Head of caudate nucleus (tissue), 42 donors: ENCODE measurements at regions not wholly inside any gene's neighbourhood (a gene's known extent, or its start where the extent isn't known, plus 50 kb on each side); places are given as distances from the start of the nearest gene placed in this dataset.
"Not testable (repeated sequence)": the region's sequence is repeated elsewhere in the genome, so short reads cannot be mapped to it uniquely, and the experiment has no call there.

Experiments
- DNase-seq, 42 donors: peaks; one replicate each; pipeline versions ENCODE4 v3.0.0 to v3.0.0-alpha.2; 2020 to 2021; ENCODE audit warnings: mixed read lengths in 7 of 42
- intact Hi-C: fragments of 100-400 bp; cut with DNase I; formaldehyde crosslinking; loops from one replicate; pipeline ENCODE4 v1.15.0; 2022

GRCh38 chr1:195878478-195878877, 729.8 kb downstream of the KCNT2 start:
- DNase-seq: no peak
- intact Hi-C loops: no loop called here

- no peak for DNase-seq
- intact Hi-C loops: no loop called here
Observed at GRCh38 chr1:195876792-195877191, 731.4 kb downstream of the KCNT2 start.

GRCh38 chr1:195872376-195872775, 735.9 kb downstream of the KCNT2 start:
- intact Hi-C loops: no loop called here
- DNase-seq: no peak

- no peak for DNase-seq
- intact Hi-C loops: no loop called here
Observed at GRCh38 chr1:195867638-195868037, 740.6 kb downstream of the KCNT2 start.

GRCh38 chr1:195866781-195867222, 741.4 kb downstream of the KCNT2 start:
- intact Hi-C loops: no loop called here
- DNase-seq: no peak

- intact Hi-C loops: no loop called here
- no peak for DNase-seq
Observed at GRCh38 chr1:195866091-195866780, 742.0 kb downstream of the KCNT2 start.

- no peak for DNase-seq
- intact Hi-C loops: no loop called here
Observed at GRCh38 chr1:195851804-195852203, 756.4 kb downstream of the KCNT2 start.

GRCh38 chr1:195851016-195851601, 757.1 kb downstream of the KCNT2 start:
- intact Hi-C loops: no loop called here
- DNase-seq: no peak

GRCh38 chr1:195849180-195849579, 759.1 kb downstream of the KCNT2 start:
- no peak for DNase-seq
- intact Hi-C loops: no loop called here

GRCh38 chr1:195847957-195848875, 760.0 kb downstream of the KCNT2 start:
- DNase-seq, intact Hi-C loops: not testable (repeated sequence)

GRCh38 chr1:195831789-195832188, 776.5 kb downstream of the KCNT2 start:
- intact Hi-C loops: no loop called here
- no peak for DNase-seq

GRCh38 chr1:195828325-195828724, 779.9 kb downstream of the KCNT2 start:
- intact Hi-C loops: no loop called here
- no peak for DNase-seq

- intact Hi-C loops: no loop called here
- no peak for DNase-seq
Observed at GRCh38 chr1:195820925-195821324, 787.3 kb downstream of the KCNT2 start.

- intact Hi-C loops: no loop called here
- no peak for DNase-seq
Observed at GRCh38 chr1:195806060-195806459, 802.2 kb downstream of the KCNT2 start.

- intact Hi-C loops: no loop called here
- DNase-seq: no peak
Observed at GRCh38 chr1:195804547-195804946, 803.7 kb downstream of the KCNT2 start.

GRCh38 chr1:195799016-195799415, 809.2 kb downstream of the KCNT2 start:
- DNase-seq: no peak
- intact Hi-C loops: no loop called here

- no peak for DNase-seq
- intact Hi-C loops: no loop called here
Observed at GRCh38 chr1:195794225-195794624, 814.0 kb downstream of the KCNT2 start.

- DNase-seq: no peak
- intact Hi-C loops: no loop called here
Observed at GRCh38 chr1:195791796-195792195, 816.4 kb downstream of the KCNT2 start.

GRCh38 chr1:195790514-195791168, 817.6 kb downstream of the KCNT2 start:
- DNase-seq: no peak
- intact Hi-C loops: no loop called here

GRCh38 chr1:195789321-195789720, 818.9 kb downstream of the KCNT2 start:
- intact Hi-C loops: no loop called here
- no peak for DNase-seq
